GM19351 (cell line): ENCODE measurements at regions not wholly inside any gene's neighbourhood (a gene's known extent, or its start where the extent isn't known, plus 50 kb on each side); places are given as distances from the start of the nearest gene placed in this dataset.
"Not testable (repeated sequence)": the region's sequence is repeated elsewhere in the genome, so short reads cannot be mapped to it uniquely, and the experiment has no call there.

Experiments
- ATAC-seq: cut with Tn5 transposase; IDR thresholded peaks from one replicate; pipeline ENCODE4 v1.9.1; 2021; ENCODE audit warnings: mild to moderate bottlenecking, moderate library complexity; ENCODE audit not compliant: unreplicated experiment

DNA sequence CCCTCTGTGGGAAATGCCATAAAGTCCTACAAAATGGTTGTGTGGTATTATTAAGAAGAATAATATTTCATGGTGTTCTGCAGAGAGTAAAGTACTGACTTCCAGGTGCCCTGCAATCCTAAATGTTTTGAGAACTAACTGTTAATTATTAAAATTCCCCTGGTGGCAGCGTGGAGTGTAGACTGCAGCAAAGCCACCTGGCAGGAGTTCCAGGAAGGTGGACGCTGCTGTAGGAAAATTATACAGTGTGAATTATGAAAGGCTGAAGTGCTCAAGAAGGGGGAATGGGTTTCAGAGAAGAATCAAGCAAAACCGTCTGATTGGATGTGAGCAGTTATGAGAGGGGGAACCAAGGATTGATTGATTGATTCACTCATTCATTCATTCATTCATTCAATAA is 572.4 kb upstream of the PPP2R3A start:
- ATAC-seq: no peak

DNA sequence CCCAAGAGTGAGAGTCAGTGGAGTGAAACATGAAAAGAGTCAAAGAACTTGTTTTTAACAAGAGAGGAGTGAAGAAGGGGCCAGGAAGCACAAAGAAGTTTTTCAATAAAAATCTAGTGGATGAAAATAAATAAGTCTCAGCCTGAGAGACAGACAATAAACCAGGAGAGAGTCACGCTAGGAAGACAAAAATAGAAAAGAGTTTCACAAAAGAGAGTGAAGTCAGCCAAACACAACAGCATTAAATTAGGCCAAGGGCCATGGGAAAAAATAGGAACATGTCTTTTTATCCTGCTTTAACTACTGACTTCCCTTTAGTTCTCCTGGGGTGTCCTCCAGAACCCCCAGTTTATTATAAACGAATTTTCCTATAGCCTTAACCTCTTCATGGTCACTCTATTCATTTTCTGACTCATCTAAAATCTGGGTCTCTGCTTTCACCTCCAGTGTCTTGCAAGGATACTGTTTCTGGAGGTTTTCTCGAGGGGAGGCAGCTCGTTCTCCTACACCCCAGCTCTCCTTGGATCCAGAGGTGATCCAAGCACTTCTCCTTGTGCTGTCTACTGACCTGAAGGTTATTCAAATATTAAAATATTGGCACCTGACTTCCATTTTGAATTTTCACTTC is 571.5 kb upstream of the PPP2R3A start:
- no peak for ATAC-seq

DNA sequence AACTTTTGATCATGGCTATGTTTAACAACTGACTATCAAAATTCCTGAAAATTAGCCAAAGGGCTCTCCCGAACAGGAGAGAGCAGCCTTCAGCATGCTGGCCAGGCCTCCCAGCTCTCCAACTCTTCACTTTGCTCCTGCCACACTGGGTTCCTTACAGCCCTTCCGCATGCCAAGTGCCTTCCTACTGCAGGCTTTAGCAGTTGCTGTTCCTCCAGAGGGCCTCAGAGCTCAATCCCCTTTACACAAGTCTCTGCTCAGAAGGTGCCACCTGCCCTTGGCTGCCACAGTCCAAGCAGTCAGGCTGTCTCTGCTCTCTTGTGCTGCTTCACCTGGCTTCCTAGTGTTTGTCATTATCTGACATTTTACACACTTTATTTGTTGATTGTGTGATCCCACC is 553.1 kb upstream of the PPP2R3A start:
- no peak for ATAC-seq

DNA sequence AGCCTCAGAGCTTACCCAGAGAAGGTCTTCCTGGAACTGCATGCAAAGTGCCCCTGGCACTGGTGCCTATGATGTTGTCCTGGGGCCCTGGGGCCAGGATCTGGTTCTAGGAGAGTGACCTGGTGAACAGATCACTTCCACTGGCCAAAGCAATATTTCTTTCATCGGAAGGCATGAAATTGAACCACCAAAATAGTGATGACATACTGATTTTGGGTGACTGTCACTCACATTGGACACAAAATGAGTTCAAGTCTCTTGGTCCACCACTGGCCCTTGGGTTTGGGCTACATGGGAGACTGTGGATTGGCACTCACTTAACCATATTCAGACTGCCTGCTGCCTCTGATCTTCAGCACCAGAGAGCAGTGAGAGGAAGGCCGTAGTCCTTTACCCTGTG is 549.3 kb upstream of the PPP2R3A start:
- ATAC-seq: no peak

- no peak for ATAC-seq
Observed at GRCh38 chr3:135419155-135419554, 546.4 kb upstream of the PPP2R3A start.

DNA sequence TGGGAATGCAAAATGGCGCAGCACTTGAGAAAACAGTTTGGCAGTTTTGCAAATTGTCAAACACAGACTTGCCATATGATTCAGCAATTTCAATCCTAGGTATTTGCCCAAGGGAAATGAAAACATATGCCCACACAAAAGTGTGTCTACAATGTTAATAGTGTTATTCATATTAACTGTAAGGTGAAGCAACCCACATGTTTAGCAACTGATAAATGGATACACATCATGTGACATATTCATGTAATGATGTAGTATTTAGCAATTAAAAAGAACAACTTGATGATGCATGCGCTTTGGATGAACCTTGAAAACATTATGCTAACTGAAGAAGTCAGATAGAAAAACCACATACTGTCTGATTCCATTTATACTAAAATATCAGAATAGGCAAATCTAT is 539.0 kb upstream of the PPP2R3A start:
- ATAC-seq: no peak

GRCh38 chr3:135432402-135432801 is 533.1 kb upstream of the PPP2R3A start:
- ATAC-seq: no peak

DNA sequence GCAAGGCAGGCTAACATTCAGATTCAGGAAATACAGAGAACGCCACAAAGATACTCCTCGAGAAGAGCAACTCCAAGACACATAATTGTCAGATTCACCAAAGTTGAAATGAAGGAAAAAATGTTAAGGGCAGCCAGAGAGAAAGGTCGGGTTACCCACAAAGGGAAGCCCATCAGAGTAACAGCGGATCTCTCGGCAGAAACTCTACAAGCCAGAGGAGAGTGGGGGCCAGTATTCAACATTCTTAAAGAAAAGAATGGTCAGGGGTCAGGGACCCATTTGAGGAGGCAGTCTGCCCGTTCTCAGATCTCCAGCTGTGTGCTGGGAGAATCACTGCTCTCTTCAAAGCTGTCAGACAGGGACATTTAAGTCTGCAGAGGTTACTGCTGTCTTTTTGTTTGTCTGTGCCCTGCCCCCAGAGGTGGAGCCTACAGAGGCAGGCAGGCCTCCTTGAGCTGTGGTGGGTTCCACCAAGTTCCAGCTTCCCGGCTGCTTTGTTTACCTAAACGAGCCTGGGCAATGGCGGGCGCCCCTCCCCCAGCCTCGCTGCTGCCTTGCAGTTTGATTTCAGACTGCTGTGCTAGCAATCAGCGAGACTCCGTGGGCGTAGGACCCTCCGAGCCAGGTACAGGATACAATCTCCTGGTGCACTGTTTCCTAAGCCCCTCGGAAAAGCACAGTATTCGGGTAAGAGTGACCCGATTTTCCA is 526.5 kb upstream of the PPP2R3A start:
- ATAC-seq: not testable (repeated sequence)

GRCh38 chr3:135439632-135440031 is 525.9 kb upstream of the PPP2R3A start:
- not testable (repeated sequence) for ATAC-seq

DNA sequence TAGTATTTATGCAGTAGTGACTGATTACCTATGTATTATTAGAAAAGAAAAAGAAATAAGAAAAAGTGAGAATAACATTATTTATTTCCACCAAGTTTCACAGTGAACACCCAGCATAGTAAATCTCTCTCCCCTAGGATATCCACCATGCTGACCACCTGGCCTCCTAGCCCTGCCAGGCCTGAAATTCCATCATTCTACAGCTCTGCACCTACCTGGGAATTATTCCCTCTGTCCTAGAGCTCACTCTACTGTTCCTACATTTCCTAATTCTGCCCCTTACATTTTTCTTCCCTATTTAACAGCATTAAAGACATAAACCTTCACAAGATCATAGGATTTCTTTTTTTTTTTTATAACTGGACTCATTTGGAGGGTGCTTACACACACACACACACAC is 525.3 kb upstream of the PPP2R3A start:
- ATAC-seq: no peak

- no peak for ATAC-seq
Observed at GRCh38 chr3:135440746-135441145, 524.8 kb upstream of the PPP2R3A start.

GRCh38 chr3:135444058-135444457 is 521.5 kb upstream of the PPP2R3A start:
- ATAC-seq: no peak

- no peak for ATAC-seq
Observed at GRCh38 chr3:135447483-135447882, 518.0 kb upstream of the PPP2R3A start.

DNA sequence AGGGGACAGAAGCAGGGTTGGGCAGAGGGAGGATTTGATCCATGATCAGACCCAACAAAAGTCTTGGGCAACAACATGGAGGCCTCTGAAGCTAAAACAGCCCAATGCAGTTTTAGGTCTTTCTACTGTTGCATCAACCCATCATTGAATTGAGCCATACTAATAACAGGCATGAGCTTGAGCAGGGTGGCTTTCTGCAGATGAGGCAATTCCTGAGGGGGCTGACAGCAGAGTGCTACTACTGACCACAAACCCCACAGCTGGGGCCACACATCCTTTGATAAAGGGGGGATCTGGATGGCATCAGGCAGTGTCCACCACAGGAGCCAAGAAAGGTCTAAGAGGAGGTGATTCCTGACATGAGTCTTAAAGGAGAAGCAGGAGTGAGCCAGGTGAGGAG is 517.0 kb upstream of the PPP2R3A start:
- no peak for ATAC-seq

- no peak for ATAC-seq
Observed at GRCh38 chr3:135449046-135449445, 516.5 kb upstream of the PPP2R3A start.

DNA sequence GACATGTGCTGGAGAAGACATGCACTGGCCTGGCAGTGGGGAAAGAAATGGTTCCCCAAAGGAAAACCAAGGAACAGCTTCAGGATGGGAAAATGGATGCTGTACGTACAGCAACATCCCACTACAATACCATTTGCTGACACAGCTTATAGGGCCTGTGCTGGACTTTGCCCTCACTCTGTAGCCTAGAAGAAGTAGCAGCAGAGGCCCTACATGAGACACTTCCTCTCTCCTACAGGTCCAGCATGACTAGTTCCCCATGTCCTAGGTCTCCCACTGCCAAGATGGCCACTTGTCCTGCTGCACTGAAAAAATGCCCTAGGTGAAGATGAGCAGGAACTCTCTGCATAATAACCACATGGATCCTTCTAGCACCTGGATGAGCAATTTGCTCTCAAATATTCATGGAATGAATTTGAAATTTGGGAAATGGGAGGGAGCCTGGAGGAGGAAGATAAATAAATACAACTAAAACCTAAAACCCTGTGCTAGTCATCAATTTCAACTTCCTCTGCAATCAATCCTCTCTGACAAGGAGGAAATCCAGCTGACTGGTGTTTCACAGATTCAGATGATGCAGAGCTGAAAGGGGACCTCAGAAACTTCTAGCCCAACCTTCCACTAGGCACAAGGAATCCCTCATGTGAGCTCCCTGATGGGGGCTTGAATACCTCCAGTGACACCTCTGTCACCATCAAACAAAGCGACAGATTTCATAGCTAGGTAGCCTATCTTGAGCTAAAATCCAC is 514.3 kb upstream of the PPP2R3A start:
- ATAC-seq: no peak

- ATAC-seq: no peak
Observed at GRCh38 chr3:135452881-135453280, 512.6 kb upstream of the PPP2R3A start.

GRCh38 chr3:135453326-135453725 is 512.2 kb upstream of the PPP2R3A start:
- ATAC-seq: no peak

DNA sequence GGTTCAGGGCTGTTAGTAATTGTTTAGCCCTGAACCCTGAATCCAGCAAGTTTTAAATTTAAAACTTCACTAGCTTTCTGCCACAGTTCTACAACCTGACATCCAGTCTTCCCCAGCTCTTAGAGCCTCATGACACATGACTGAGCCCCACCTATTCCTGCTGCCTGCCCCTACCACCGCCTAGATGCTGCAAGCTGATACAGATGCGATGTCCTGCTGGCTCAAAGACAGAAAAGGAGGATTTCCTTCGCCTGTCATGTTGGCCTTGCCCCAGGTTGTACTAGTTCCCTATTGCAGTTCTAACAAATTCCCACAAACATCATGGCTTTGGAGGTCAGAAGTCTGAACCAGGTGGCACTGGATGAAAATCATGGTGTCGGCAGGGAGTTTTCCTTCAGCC is 510.6 kb upstream of the PPP2R3A start:
- no peak for ATAC-seq

DNA sequence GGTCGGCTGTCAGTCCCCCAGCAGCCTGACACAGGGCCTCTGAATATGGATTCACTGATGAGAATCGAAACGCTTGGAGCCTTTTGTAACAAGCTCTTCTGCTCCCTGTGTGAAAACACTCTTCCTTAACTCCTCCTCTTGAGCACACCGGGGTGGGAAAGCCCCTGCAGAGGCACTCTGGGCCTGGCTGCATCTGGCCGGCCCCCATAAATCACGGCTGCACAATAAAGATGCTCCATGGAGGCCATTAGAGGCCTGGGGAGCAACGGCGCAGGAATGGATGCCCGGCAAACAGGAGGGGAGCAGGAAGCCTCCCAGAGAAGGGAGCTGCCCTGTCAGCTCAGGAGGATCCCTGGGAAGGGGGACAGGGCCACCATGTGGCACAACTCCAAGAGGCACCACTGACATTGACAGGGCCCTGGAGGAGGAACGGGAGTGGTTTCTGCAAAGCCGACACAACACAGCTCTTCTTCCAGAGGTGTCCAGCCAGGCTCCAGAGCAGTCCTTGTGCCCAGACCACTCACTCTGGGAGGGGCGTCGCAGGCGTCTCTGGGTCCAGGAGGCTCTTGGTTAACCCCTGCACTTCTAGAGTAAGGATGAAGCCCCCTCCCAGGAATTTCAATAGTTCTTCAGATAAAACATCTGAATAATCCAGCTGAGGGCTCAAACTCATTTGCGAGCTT is 509.3 kb upstream of the PPP2R3A start:
- no peak for ATAC-seq

DNA sequence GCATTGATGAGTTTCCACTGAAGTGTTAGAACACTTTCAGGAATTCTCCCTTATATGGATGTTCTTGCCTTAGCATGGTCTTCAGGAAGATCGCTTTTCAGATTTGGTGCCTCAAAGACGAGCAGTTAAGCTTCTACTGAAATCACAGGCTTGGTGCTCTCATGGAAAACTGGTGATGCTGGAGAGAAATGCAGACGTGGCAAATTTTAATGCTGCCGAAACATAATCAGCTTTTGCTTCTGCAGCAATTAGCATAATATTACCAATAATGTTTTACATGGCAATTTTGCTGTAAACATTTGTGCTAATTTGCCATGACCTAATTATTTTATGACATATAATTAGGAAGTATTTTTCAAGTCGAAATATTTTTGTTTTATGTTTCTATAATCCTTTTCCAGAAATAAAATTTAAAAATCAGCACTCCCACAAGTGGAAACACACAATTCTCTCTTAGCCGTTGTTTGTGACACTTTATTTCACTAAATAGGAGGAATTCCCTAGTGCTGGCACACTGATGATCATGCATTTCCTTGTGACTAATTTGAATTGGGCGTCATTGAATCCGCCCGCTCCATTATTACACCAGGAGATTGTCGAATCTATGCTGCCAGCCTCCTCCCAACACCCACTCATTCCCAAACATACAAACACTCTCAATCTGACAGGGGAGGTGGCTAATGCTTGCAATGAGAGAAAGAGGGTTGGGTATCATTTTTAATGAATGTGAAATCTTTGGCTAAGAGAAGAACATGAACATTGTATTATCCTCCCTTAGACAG is 506.8 kb upstream of the PPP2R3A start:
- ATAC-seq: no peak
